Esophagus (tissue), 2 donors: ENCODE measurements at regions not wholly inside any gene's neighbourhood (a gene's known extent, or its start where the extent isn't known, plus 50 kb on each side); places are given as distances from the start of the nearest gene placed in this dataset.

Experiments used
- H3K27ac ChIP-seq, 2 donors: one replicate each; pipeline ENCODE4 v1.5.1; 2013; ENCODE audit warnings: low read depth in 2 of 2, mild to moderate bottlenecking in 2 of 2, inconsistent platforms in 1 of 2, low read length in 1 of 2, moderate library complexity in 1 of 2
- H3K27me3 ChIP-seq, 2 donors: one replicate each; pipeline ENCODE4 v1.6.1; 2013; ENCODE audit warnings: low read length in 2 of 2, control low read depth in 1 of 2, mild to moderate bottlenecking in 1 of 2; ENCODE audit not compliant: insufficient read depth in 2 of 2, control insufficient read depth in 1 of 2
- H3K36me3 ChIP-seq, 2 donors: one replicate each; pipeline ENCODE4 v1.6.1; 2013; ENCODE audit warnings: low read length in 1 of 2; ENCODE audit not compliant: control insufficient read depth in 2 of 2, insufficient read depth in 2 of 2
- H3K4me1 ChIP-seq, 2 donors: one replicate each; pipeline ENCODE4 v1.6.1; 2013; ENCODE audit warnings: low read length in 1 of 2; ENCODE audit not compliant: control insufficient read depth in 2 of 2, insufficient read depth in 2 of 2
- H3K4me3 ChIP-seq, 2 donors: one replicate each; pipeline ENCODE4 v1.5.1; 2013; ENCODE audit warnings: low read length in 2 of 2, mild to moderate bottlenecking in 2 of 2, low read depth in 1 of 2, moderate library complexity in 1 of 2
- H3K9me3 ChIP-seq, 2 donors: one replicate each; pipeline ENCODE4 v1.6.1; 2013; ENCODE audit warnings: mild to moderate bottlenecking in 2 of 2, low read depth in 1 of 2, low read length in 1 of 2, moderate library complexity in 1 of 2; ENCODE audit not compliant: control insufficient read depth in 2 of 2, insufficient read depth in 1 of 2
- WGBS, 2 donors: extraction: QIAGEN DNeasy Blood & Tissue Kit; methylation state at CpG; one replicate each; pipeline ENCODE4 v1.1.7; 2013; 5-methylcytosine and 5-hydroxymethylcytosine counted together
- donor health status: healthy with polysubstance abuse.
- donor health status: Bipolar disorder and iron deficiency.

GRCh38 chr12:13680916-13681315, 300.5 kb downstream of the GRIN2B start:
- H3K27ac ChIP-seq, result no peak overlapping the region
- 81% methylated on average over 4 of the region's 4 CpGs for WGBS, 2 donors

GRCh38 chr12:13676880-13677279, 304.5 kb downstream of the GRIN2B start:
- H3K27me3 ChIP-seq, result no peaks in the 10 kb centered on the region
- no peaks in the 10 kb centered on the region for H3K36me3 ChIP-seq
- WGBS, 2 donors, result 74 to 83% methylated on average over 1 of the region's 1 CpG
- H3K27ac ChIP-seq, result no peak overlapping the region
- no peaks in the 10 kb centered on the region for H3K4me1 ChIP-seq
- no peaks in the 10 kb centered on the region for H3K9me3 ChIP-seq
- H3K4me3 ChIP-seq, result no peak overlapping the region

More at GRCh38 chr12:13680916-13681315, 300.5 kb downstream of the GRIN2B start:
- Histone ChIP-seq H3K4me3 (no peak overlapping the region), H3K27me3 (no peaks in the 10 kb centered on the region), H3K36me3 (no peaks in the 10 kb centered on the region), H3K9me3 (no peaks in the 10 kb centered on the region), H3K4me1 (no peaks in the 10 kb centered on the region)

GRCh38 chr12:13670285-13670866, 311.0 kb downstream of the GRIN2B start:
- Histone ChIP-seq H3K27me3 (peaks cover 0 to 3% of the 10 kb centered on the region in 2 donors), H3K4me3 (no peak overlapping the region), H3K36me3 (no peaks in the 10 kb centered on the region), H3K4me1 (no peaks in the 10 kb centered on the region), H3K27ac (no peak overlapping the region), H3K9me3 (no peaks in the 10 kb centered on the region)
- 24 to 34% methylated on average over 1 of the region's 1 CpG for WGBS, 2 donors

- WGBS, 2 donors, result 83 to 92% methylated on average over 3 of the region's 3 CpGs
These were observed 312.5 kb downstream of the GRIN2B start for GRCh38 chr12:13668880-13669279.

GRCh38 chr12:13666806-13667205, 314.6 kb downstream of the GRIN2B start:
- peaks cover 0 to 3% of the 10 kb centered on the region in 2 donors for H3K27me3 ChIP-seq
- H3K9me3 ChIP-seq, result no peaks in the 10 kb centered on the region
- no peaks in the 10 kb centered on the region for H3K4me1 ChIP-seq
- no peak overlapping the region for H3K4me3 ChIP-seq
- WGBS, 2 donors, result 64 to 83% methylated on average over 2 of the region's 2 CpGs
- no peak overlapping the region for H3K27ac ChIP-seq
- H3K36me3 ChIP-seq, result no peaks in the 10 kb centered on the region

More at GRCh38 chr12:13668880-13669279, 312.5 kb downstream of the GRIN2B start:
- no peak overlapping the region for H3K4me3 ChIP-seq
- H3K27ac ChIP-seq, result no peak overlapping the region
- no peaks in the 10 kb centered on the region for H3K36me3 ChIP-seq
- H3K4me1 ChIP-seq, result no peaks in the 10 kb centered on the region
- H3K9me3 ChIP-seq, result no peaks in the 10 kb centered on the region
- peaks cover 0 to 3% of the 10 kb centered on the region in 2 donors for H3K27me3 ChIP-seq

- Histone ChIP-seq H3K36me3 (no peaks in the 10 kb centered on the region), H3K9me3 (no peaks in the 10 kb centered on the region), H3K27ac (no peak overlapping the region), H3K4me3 (no peak overlapping the region), H3K27me3 (no peaks in the 10 kb centered on the region), H3K4me1 (no peaks in the 10 kb centered on the region)
- WGBS, 2 donors, result 40 to 41% methylated on average over 11 of the region's 11 CpGs
These were observed 320.2 kb downstream of the GRIN2B start for GRCh38 chr12:13661005-13661887.

- H3K27me3 ChIP-seq, result no peaks in the 10 kb centered on the region
- no peak overlapping the region for H3K27ac ChIP-seq
- H3K36me3 ChIP-seq, result no peaks in the 10 kb centered on the region
- 87 to 89% methylated on average over 1 of the region's 1 CpG for WGBS, 2 donors
- no peak overlapping the region for H3K4me3 ChIP-seq
- H3K4me1 ChIP-seq, result no peaks in the 10 kb centered on the region
- H3K9me3 ChIP-seq, result no peaks in the 10 kb centered on the region
These were observed 326.9 kb downstream of the GRIN2B start for GRCh38 chr12:13654456-13654855.

- Histone ChIP-seq H3K36me3 (no peaks in the 10 kb centered on the region), H3K4me1 (no peaks in the 10 kb centered on the region), H3K27me3 (no peaks in the 10 kb centered on the region), H3K9me3 (no peaks in the 10 kb centered on the region), H3K27ac (no peak overlapping the region), H3K4me3 (no peak overlapping the region)
- 88 to 97% methylated on average over 1 of the region's 1 CpG for WGBS, 2 donors
These were observed 329.3 kb downstream of the GRIN2B start for GRCh38 chr12:13652105-13652504.

GRCh38 chr12:13635709-13636108, 345.7 kb downstream of the GRIN2B start:
- Histone ChIP-seq H3K27me3 (no peaks in the 10 kb centered on the region), H3K4me3 (no peak overlapping the region), H3K4me1 (no peaks in the 10 kb centered on the region), H3K9me3 (peaks cover 0 to 2% of the 10 kb centered on the region in 2 donors), H3K36me3 (no peaks in the 10 kb centered on the region), H3K27ac (no peak overlapping the region)
- 49 to 66% methylated on average over 2 of the region's 2 CpGs for WGBS, 2 donors
